Lower leg skin (tissue), 4 donors: ENCODE measurements at regions not wholly inside any gene's neighbourhood (a gene's known extent, or its start where the extent isn't known, plus 50 kb on each side); places are given as distances from the start of the nearest gene placed in this dataset.

ENCODE experiments used
- DNase-seq, 2 donors: peaks; one replicate each; pipeline ENCODE4 v3.0.0-alpha.2; 2019; ENCODE audit warnings: low spot score in 2 of 2
- H3K4me3 ChIP-seq: fragments of 200-600 bp; sonication (generic); 2 replicates; pipeline ENCODE4 v1.5.1; 2017; ENCODE audit warnings: mild to moderate bottlenecking, low read depth; ENCODE audit not compliant: poor library complexity, severe bottlenecking
- POLR2A ChIP-seq, 2 donors: fragments of 450-650 bp; IDR thresholded peaks; one replicate each; pipeline ENCODE4 v1.6.1; 2016 to 2017; ENCODE audit warnings: antibody characterized with exemption in 2 of 2, mild to moderate bottlenecking in 1 of 2, moderate library complexity in 1 of 2
- WGBS, 2 donors: methylation state at CpG; one replicate each; pipeline ENCODE4 v1.1.5; 2018; 5-methylcytosine and 5-hydroxymethylcytosine counted together
- intact Hi-C: fragments of 100-400 bp; cut with DNase I; formaldehyde crosslinking; loops from one replicate; pipeline ENCODE4 v1.15.0; 2023; ENCODE audit warnings: low total_unique reads
- TF ChIP-seq, protein P1 (sequence below), 3 donors: fragments of 450-650 bp; IDR thresholded peaks; one replicate each; pipeline ENCODE4 v1.5.1; 2016; ENCODE audit warnings: antibody characterized with exemption in 3 of 3, mild to moderate bottlenecking in 3 of 3, moderate library complexity in 2 of 3

GRCh38 chrX:33607042-33607595 is 395.8 kb upstream of the DMD start:
- TF ChIP-seq, protein P1, sequence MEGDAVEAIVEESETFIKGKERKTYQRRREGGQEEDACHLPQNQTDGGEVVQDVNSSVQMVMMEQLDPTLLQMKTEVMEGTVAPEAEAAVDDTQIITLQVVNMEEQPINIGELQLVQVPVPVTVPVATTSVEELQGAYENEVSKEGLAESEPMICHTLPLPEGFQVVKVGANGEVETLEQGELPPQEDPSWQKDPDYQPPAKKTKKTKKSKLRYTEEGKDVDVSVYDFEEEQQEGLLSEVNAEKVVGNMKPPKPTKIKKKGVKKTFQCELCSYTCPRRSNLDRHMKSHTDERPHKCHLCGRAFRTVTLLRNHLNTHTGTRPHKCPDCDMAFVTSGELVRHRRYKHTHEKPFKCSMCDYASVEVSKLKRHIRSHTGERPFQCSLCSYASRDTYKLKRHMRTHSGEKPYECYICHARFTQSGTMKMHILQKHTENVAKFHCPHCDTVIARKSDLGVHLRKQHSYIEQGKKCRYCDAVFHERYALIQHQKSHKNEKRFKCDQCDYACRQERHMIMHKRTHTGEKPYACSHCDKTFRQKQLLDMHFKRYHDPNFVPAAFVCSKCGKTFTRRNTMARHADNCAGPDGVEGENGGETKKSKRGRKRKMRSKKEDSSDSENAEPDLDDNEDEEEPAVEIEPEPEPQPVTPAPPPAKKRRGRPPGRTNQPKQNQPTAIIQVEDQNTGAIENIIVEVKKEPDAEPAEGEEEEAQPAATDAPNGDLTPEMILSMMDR (IDR thresholded peaks at IDR 0.05): no peak
- TF ChIP-seq POLR2A (IDR thresholded peaks at IDR 0.05): no peak
- intact Hi-C loops: no loop called here
- WGBS, 2 donors: 82 to 83% methylated on average over 3 to 7 of the region's 7 CpGs
- no peak overlapping the region for H3K4me3 ChIP-seq
- no peak for DNase-seq

GRCh38 chrX:33605997-33606396 is 394.6 kb upstream of the DMD start:
- WGBS, 2 donors: 81 to 100% methylated on average over 1 to 4 of the region's 4 CpGs
- no peak for TF ChIP-seq POLR2A (IDR thresholded peaks at IDR 0.05)
- TF ChIP-seq, protein P1 (IDR thresholded peaks at IDR 0.05): no peak
- no peak overlapping the region for H3K4me3 ChIP-seq
- intact Hi-C loops: no loop called here
- DNase-seq: no peak

DNA sequence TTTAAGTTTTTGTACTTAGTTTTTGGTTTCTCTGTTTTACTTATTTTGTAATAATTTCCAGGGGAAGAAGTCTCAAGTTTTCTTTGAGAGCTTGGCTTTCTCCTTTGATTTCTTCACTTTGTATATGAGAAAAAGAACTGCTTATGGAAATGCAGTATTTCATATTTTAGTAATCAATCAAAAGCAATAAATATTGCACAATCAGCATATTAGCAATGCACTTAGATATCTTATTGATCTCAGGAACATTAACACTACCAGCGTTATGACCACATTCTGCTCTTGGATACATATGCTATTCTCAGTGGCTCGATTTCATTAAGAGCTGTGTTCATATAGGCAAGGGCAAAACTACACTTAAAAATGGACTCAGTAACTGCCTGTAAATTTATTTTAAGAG is 381.0 kb upstream of the DMD start:
- H3K4me3 ChIP-seq: no peak overlapping the region
- no peak for DNase-seq
- TF ChIP-seq POLR2A (IDR thresholded peaks at IDR 0.05): no peak
- TF ChIP-seq, protein P1 (IDR thresholded peaks at IDR 0.05): no peak
- WGBS, 2 donors: 77 to 89% methylated on average over 2 of the region's 2 CpGs
- intact Hi-C loops: loop anchor here (5.0 kb wide), 1 partner anchor 1150 kb away; no protein-coding TSS in a partner anchor

GRCh38 chrX:33589316-33589715 is 378.0 kb upstream of the DMD start:
- 39 to 45% methylated on average over 1 of the region's 1 CpG for WGBS, 2 donors
- H3K4me3 ChIP-seq: no peak overlapping the region
- TF ChIP-seq POLR2A (IDR thresholded peaks at IDR 0.05): no peak
- TF ChIP-seq, protein P1 (IDR thresholded peaks at IDR 0.05): no peak
- no peak for DNase-seq
- intact Hi-C loops: no loop called here

DNA sequence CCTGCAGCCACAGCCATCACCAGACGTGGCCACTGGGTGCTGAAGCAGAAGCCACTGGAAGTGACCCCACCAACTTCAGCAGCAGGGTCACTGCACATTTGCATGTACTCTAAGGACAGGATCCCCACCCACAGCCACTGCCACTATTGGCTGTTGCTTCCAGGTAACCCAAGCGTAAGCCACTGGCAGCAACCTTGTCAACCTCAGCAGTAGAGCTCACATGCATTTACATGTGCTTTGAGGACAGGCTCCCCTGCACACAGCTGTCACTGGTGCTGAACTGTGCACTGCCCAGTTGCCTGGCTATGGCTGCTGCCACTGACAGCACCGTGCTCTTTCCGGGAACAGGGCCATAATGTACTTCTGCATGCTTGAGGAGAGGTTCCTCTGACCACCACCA is 332.4 kb upstream of the DMD start:
- WGBS, 2 donors: 71 to 79% methylated on average over 1 to 2 of the region's 4 CpGs
- DNase-seq: no peak
- intact Hi-C loops: no loop called here
- no peak overlapping the region for H3K4me3 ChIP-seq
- TF ChIP-seq, protein P1 (IDR thresholded peaks at IDR 0.05): no peak
- TF ChIP-seq POLR2A (IDR thresholded peaks at IDR 0.05): no peak
